ENCODE measurements at regions not wholly inside any gene's neighbourhood (a gene's known extent, or its start where the extent isn't known, plus 50 kb on each side); places are given as distances from the start of the nearest gene placed in this dataset.

DNA sequence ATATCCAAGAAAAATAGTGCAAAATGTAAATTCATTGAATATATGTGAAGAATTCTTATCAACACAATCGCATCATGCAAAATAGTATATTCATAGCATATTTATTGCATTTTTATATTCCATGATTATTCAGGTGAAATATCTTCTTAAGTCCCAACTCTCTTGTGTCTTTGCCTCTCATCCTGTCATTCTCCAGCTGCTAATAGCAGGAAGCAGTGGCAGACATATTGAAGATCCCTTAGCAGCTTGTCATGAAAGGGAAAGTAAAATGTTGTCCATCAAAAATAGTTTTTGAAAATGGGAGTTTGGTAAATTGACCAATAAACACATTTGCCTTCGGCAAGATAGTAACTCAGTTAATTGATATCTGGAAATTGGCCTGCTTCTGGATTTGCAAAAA lies 265.3 kb upstream of the TGFBR2 start:
- no peak for DNase-seq

- no peak for DNase-seq
These were observed 264.6 kb upstream of the TGFBR2 start for GRCh38 chr3:30341851-30342250.

- no peak for DNase-seq
These were observed 263.9 kb upstream of the TGFBR2 start for GRCh38 chr3:30342318-30343060.

- no peak for DNase-seq
These were observed 263.2 kb upstream of the TGFBR2 start for GRCh38 chr3:30343067-30343831.

DNA sequence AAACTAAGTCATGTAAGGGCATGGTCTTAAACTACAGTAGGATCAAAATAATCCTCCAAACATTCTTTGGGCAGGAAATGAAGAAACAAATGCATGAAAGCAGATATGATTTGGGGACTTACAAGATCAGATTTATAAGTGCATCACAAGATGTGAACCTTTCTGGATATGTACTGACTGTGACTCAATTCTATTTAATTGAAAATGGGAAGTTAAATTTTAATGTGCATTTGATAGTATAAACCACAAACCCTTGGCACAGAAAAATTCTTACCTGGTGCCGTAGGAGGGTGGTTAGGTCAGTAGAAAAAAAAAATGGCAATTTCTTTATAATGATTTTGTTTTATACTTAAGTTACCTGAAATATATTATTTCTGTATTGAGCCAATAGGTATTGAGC lies 262.5 kb upstream of the TGFBR2 start:
- no peak for DNase-seq

DNA sequence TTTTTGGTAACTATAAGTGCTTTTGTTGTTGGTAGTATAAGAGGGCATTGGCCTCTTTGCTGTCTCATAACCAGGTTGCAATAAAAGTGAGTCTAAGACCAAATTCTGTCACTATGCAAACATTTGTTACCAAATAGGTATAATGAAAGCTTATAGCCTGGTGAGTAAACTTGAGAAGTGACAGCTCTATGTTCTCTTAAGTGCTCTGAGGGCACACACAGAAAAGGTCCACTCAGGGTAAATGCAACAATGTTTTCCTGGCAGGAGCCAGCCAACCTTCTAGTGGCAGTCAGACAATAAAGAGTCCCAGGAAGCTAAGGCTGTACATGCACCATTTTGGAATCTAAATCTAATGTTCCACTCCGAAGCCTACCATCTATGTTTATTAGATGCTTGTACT lies 262.1 kb upstream of the TGFBR2 start:
- peak; percentile 77 for DNase-seq

DNA sequence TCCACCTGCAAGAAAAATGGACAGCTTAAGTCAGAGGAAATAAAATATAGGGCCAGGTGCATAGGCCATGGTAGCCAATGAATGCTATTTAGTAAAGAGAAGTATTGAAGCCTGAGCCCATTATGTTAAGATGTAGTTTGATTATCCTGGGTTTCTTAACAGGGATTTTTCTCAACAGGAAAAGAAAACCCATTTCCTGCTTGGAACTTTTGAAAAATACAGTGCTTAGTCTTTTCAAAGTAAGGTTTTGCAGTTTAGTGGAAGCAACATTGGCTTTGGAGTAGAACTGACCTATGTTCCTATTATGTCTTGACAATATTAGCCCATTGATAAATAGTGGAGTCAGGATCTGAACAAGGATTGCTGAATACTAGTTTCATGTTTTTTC lies 259.5 kb upstream of the TGFBR2 start:
- no peak for DNase-seq

GRCh38 chr3:30347679-30348216 lies 258.7 kb upstream of the TGFBR2 start:
- DNase-seq: no peak

- no peak for DNase-seq
These were observed 256.9 kb upstream of the TGFBR2 start for GRCh38 chr3:30349507-30349906.

GRCh38 chr3:30350011-30350410 lies 256.4 kb upstream of the TGFBR2 start:
- no peak for DNase-seq

DNA sequence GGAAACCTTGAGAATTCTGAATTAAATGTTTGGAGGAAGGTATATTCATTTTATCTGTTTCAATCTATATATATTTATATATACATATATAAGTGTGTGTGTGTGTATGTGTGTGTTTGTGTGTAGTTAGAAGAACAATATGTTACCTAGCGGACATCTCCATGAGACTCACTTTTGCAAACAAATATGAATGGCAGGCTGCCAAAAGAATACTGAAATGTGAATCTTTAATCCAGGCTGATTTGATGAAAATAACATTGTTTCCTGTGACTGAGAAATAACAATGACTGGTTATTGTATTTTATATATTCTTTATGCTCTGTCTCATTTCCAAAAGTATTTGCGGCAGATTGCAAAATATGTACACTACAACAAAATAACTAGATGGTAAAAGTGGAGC lies 255.5 kb upstream of the TGFBR2 start:
- no peak for DNase-seq

- no peak for DNase-seq
These were observed 253.7 kb upstream of the TGFBR2 start for GRCh38 chr3:30352410-30353318.

- DNase-seq: no peak
These were observed 252.5 kb upstream of the TGFBR2 start for GRCh38 chr3:30353711-30354467.

DNA sequence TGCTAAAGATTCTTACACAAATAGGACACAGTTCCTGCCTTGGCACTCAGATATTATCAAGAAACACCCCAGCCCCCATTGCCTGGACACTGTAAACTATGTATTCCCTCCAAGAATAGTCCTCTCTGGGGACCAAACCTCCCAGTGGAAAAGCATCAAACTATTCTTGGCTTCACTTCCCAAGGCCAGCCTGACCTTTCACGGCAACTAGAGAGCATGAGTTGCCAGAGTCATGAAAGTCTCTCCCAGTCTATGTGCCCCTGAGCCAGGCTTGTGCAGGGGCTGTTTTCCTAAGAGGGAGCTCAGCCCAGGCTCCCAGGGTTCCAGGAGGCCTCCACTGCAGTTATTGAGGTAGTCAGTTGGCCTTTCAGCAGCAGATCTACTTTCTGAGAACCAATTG lies 251.9 kb upstream of the TGFBR2 start:
- DNase-seq: no peak

- peak; percentile 84 for DNase-seq
These were observed 251.4 kb upstream of the TGFBR2 start for GRCh38 chr3:30354972-30355371.

DNA sequence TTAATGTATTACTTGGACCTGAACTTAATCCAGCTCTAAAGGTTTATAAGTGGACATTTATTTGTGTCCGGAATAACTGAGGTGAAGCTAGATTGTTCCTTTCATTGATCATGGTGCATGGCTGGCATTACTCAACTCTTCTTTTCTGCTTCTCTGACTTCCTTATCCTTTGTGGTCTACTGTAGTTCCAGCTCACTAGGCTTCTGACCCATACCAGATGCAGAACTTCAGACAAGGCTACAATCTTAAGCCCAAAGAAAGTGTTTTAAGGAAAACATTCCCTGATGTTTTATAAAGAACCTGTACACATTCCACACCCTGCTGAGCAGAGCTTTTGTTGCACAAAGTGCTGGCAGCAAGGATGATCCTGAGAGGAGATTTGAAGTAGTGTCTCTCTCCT lies 250.8 kb upstream of the TGFBR2 start:
- no peak for DNase-seq

GRCh38 chr3:30356866-30357753 lies 249.3 kb upstream of the TGFBR2 start:
- no peak for DNase-seq

DNA sequence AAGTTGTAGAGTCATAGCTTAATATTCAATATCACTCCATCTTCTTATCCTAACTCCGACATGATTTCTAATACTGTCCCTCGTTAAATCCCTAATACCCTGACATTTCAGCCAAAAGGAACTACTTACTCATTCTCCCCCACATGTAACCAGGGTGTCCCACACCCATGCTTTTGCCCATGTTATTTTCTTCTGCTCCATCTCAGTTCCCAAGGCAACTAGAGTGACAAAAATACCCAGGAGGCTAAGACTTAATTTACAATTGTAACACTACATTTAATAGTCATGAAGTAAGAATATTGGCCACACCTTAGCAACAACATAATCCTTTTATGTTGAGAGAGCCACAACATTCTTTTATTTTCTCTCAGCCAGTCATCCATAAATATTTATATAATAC lies 248.5 kb upstream of the TGFBR2 start:
- no peak for DNase-seq

GRCh38 chr3:30358871-30359270 lies 247.5 kb upstream of the TGFBR2 start:
- DNase-seq: no peak

DNA sequence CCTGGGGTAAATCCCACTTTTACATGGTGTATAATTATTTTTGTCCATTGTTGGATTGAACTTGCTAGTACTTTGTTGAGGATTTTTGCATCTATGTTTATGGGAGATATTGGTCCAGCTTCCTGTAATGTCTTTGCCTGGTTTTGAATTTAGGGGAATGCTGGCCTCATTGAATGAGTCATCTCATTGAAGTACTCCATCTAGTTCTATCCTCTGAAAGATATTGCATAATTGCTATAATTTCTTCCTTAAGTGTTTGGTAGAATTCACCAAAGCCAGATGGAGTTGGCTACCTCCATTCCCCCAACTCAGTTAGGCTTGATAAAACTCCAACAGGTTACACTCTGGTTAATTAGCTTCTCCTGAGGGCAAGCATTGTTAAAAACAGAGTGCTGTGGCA lies 237.4 kb upstream of the TGFBR2 start:
- no peak for DNase-seq

DNA sequence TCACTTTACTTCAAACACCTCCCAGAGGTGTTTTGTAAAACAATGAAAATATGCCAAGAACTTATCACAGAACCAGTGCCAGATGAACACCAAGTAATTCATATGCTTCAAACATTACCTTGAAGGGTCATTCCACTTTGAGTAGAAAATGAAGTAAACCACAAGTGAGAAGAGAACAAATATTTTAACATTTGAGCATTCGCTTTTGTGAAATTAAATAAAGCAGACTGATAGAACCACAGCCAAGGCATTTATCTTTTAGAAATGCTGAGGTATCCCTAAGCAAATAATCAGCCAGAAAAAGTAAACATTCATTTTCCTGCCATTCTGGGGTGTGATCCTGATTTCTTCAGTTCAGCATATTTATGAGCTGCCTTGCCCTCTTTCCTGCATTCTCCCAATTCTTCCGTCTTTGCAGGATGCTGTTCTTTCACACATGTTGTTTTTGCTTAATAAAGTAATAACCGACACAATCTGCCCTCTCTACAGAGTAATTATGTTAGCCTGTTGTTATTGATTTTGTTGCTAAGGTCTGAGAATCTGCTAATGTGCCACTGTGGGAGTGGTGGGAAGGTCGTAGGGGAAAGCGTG lies 235.6 kb upstream of the TGFBR2 start:
- no peak for DNase-seq

Measured in DMS153 (cell line).